ENCODE measurements at regions not wholly inside any gene's neighbourhood (a gene's known extent, or its start where the extent isn't known, plus 50 kb on each side); places are given as distances from the start of the nearest gene placed in this dataset.

DNA sequence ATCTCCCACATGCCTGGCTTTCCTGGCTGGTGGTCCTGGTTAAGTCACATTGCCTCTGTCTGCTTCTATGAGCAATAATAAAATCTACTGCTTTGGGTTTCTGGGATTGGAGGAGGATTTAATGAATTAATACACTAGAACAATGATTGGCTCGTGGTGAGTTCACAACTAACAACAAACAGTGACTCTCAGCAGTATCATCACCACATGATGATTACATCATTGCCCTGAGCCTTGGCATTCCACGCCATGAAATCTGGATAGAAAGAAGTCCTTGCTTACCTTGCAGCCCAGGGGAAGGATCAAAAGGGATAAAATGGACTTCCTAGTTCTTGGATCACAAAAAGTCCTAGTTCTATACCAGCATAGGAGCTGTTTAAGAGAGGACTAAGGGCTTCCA is 1069.0 kb downstream of the VRK1 start:
- H3K9me3 ChIP-seq (ENCODE audit: control insufficient read depth, insufficient read depth, low read depth, low read length): no peaks in the 10 kb centered on the region
- POLR2A ChIA-PET: no interaction called here
- H3K27ac ChIP-seq (ENCODE audit: extremely low read depth, low read depth, low read length): no peak overlapping the region
- TF ChIP-seq KLF8 (tag by site-specific recombination; IDR thresholded peaks at IDR 0.05): no peak
- no peak for TF ChIP-seq ZNF132 (tag by site-specific recombination; IDR thresholded peaks at IDR 0.05; ENCODE audit: borderline replicate concordance)
- no peak for TF ChIP-seq ZNF239 (tag by site-specific recombination; IDR thresholded peaks at IDR 0.05)
- TF ChIP-seq ZNF549 (tag by site-specific recombination; IDR thresholded peaks at IDR 0.05): no peak
- no peak for TF ChIP-seq ZNF169 (tag by site-specific recombination; IDR thresholded peaks at IDR 0.05)
- TF ChIP-seq ZNF366 (tag by site-specific recombination; conservative IDR thresholded peaks at IDR 0.05): peak; percentile 76
- TF ChIP-seq ZNF555 (tag by site-specific recombination; conservative IDR thresholded peaks at IDR 0.05): no peak
- TF ChIP-seq, protein P1, sequence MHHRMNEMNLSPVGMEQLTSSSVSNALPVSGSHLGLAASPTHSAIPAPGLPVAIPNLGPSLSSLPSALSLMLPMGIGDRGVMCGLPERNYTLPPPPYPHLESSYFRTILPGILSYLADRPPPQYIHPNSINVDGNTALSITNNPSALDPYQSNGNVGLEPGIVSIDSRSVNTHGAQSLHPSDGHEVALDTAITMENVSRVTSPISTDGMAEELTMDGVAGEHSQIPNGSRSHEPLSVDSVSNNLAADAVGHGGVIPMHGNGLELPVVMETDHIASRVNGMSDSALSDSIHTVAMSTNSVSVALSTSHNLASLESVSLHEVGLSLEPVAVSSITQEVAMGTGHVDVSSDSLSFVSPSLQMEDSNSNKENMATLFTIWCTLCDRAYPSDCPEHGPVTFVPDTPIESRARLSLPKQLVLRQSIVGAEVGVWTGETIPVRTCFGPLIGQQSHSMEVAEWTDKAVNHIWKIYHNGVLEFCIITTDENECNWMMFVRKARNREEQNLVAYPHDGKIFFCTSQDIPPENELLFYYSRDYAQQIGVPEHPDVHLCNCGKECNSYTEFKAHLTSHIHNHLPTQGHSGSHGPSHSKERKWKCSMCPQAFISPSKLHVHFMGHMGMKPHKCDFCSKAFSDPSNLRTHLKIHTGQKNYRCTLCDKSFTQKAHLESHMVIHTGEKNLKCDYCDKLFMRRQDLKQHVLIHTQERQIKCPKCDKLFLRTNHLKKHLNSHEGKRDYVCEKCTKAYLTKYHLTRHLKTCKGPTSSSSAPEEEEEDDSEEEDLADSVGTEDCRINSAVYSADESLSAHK (tag by site-specific recombination; IDR thresholded peaks at IDR 0.05): no peak
- CTCF ChIA-PET: no interaction called here
- H3K4me1 ChIP-seq (ENCODE audit: control insufficient read depth, insufficient read depth, low read length): no peaks in the 10 kb centered on the region
- H3K4me3 ChIP-seq (ENCODE audit: low read depth, low read length): no peak overlapping the region
- H3K36me3 ChIP-seq (ENCODE audit: control insufficient read depth in 2 of 2, insufficient read depth in 1 of 2, low read length in 2 of 2): no peaks in the 10 kb centered on the region

DNA sequence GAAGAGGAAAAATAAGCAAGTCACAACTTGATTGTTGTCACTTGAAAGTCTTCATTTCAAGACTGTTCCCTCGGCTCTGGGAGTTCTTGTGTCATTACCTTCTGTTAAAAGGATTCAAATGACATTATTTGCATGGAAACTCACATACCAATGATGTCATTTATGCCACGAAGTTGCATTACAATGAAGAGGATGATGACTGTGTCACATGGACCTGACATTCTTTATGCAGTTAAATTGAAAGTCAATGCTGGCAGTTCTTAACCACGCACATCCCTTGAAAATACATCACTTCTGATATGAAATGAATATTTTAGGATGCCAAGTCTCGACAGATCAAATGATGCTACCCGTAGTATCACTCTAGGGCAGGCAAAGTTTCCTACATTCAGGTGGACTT is 1069.5 kb downstream of the VRK1 start:
- ChIA-PET POLR2A (no interaction called here), CTCF (no interaction called here)
- no peaks in the 10 kb centered on the region for H3K36me3 ChIP-seq (ENCODE audit: control insufficient read depth in 2 of 2, insufficient read depth in 1 of 2, low read length in 2 of 2)
- no peak overlapping the region for H3K4me3 ChIP-seq (ENCODE audit: low read depth, low read length)
- TF ChIP-seq ZNF2 (tag by site-specific recombination; IDR thresholded peaks at IDR 0.05): no peak
- TF ChIP-seq, protein P2, sequence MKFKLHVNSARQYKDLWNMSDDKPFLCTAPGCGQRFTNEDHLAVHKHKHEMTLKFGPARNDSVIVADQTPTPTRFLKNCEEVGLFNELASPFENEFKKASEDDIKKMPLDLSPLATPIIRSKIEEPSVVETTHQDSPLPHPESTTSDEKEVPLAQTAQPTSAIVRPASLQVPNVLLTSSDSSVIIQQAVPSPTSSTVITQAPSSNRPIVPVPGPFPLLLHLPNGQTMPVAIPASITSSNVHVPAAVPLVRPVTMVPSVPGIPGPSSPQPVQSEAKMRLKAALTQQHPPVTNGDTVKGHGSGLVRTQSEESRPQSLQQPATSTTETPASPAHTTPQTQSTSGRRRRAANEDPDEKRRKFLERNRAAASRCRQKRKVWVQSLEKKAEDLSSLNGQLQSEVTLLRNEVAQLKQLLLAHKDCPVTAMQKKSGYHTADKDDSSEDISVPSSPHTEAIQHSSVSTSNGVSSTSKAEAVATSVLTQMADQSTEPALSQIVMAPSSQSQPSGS (tag by site-specific recombination; IDR thresholded peaks at IDR 0.05; ENCODE audit: low read depth): peak; percentile 61; the same call in 1 of the 2 replicates
- peak; percentile 11; the same call in 1 of the 2 replicates for TF ChIP-seq ZNF366 (tag by site-specific recombination; conservative IDR thresholded peaks at IDR 0.05)
- TF ChIP-seq ZBTB21 (tag by site-specific recombination; IDR thresholded peaks at IDR 0.05): peak; percentile 59; the same call in 1 of the 2 replicates
- no peaks in the 10 kb centered on the region for H3K9me3 ChIP-seq (ENCODE audit: control insufficient read depth, insufficient read depth, low read depth, low read length)
- H3K27ac ChIP-seq (ENCODE audit: extremely low read depth, low read depth, low read length): no peak overlapping the region
- no peaks in the 10 kb centered on the region for H3K4me1 ChIP-seq (ENCODE audit: control insufficient read depth, insufficient read depth, low read length)

DNA sequence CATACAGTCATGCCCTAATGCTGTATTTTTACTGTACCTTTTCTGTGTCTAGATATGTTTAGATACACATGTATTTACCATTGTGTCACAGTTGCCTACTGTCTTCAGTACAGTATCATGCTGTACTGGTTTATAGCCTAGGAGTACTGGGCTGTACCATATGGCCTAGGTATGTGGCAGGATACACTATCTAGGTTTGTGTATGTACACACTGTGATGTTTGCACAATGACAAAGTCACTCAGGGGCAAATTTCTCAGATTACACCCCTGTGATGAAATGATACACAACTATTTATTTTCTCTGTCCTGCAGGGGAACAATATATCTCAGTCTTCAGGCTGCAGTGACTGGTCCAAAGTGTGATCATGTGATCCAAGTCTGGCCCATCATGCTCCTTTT is 1076.1 kb downstream of the VRK1 start:
- no peaks in the 10 kb centered on the region for H3K9me3 ChIP-seq (ENCODE audit: control insufficient read depth, insufficient read depth, low read depth, low read length)
- H3K4me1 ChIP-seq (ENCODE audit: control insufficient read depth, insufficient read depth, low read length): no peaks in the 10 kb centered on the region; the same call in 1 of the 2 replicates
- no peak overlapping the region for H3K27ac ChIP-seq (ENCODE audit: extremely low read depth, low read depth, low read length)
- no peak overlapping the region for H3K4me3 ChIP-seq (ENCODE audit: low read depth, low read length)
- ChIA-PET CTCF (no interaction called here), POLR2A (no interaction called here)
- no peaks in the 10 kb centered on the region for H3K36me3 ChIP-seq (ENCODE audit: control insufficient read depth in 2 of 2, insufficient read depth in 1 of 2, low read length in 2 of 2)
- TF ChIP-seq, protein P3, sequence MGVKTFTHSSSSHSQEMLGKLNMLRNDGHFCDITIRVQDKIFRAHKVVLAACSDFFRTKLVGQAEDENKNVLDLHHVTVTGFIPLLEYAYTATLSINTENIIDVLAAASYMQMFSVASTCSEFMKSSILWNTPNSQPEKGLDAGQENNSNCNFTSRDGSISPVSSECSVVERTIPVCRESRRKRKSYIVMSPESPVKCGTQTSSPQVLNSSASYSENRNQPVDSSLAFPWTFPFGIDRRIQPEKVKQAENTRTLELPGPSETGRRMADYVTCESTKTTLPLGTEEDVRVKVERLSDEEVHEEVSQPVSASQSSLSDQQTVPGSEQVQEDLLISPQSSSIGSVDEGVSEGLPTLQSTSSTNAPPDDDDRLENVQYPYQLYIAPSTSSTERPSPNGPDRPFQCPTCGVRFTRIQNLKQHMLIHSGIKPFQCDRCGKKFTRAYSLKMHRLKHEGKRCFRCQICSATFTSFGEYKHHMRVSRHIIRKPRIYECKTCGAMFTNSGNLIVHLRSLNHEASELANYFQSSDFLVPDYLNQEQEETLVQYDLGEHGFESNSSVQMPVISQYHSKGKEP (tag by site-specific recombination; IDR thresholded peaks at IDR 0.05): no peak
- TF ChIP-seq ZNF664 (tag by site-specific recombination; IDR thresholded peaks at IDR 0.05): no peak
- TF ChIP-seq ZNF10 (tag by site-specific recombination; IDR thresholded peaks at IDR 0.05): no peak
- TF ChIP-seq ZNF350 (tag by site-specific recombination; IDR thresholded peaks at IDR 0.05): no peak
- TF ChIP-seq ZNF544 (tag by site-specific recombination; IDR thresholded peaks at IDR 0.05): no peak
- TF ChIP-seq ZNF302 (tag by site-specific recombination; IDR thresholded peaks at IDR 0.05; ENCODE audit: low read depth): no peak
- TF ChIP-seq, protein P4, sequence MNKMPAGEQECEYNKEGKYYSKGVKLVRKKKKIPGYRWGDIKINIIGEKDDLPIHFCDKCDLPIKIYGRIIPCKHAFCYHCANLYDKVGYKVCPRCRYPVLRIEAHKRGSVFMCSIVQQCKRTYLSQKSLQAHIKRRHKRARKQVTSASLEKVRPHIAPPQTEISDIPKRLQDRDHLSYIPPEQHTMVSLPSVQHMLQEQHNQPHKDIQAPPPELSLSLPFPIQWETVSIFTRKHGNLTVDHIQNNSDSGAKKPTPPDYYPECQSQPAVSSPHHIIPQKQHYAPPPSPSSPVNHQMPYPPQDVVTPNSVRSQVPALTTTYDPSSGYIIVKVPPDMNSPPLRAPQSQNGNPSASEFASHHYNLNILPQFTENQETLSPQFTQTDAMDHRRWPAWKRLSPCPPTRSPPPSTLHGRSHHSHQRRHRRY (tag by site-specific recombination; IDR thresholded peaks at IDR 0.05): no peak
- TF ChIP-seq, protein P5, sequence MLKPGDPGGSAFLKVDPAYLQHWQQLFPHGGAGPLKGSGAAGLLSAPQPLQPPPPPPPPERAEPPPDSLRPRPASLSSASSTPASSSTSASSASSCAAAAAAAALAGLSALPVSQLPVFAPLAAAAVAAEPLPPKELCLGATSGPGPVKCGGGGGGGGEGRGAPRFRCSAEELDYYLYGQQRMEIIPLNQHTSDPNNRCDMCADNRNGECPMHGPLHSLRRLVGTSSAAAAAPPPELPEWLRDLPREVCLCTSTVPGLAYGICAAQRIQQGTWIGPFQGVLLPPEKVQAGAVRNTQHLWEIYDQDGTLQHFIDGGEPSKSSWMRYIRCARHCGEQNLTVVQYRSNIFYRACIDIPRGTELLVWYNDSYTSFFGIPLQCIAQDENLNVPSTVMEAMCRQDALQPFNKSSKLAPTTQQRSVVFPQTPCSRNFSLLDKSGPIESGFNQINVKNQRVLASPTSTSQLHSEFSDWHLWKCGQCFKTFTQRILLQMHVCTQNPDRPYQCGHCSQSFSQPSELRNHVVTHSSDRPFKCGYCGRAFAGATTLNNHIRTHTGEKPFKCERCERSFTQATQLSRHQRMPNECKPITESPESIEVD (tag by site-specific recombination; IDR thresholded peaks at IDR 0.05): no peak
- no peak for TF ChIP-seq YY1 (tag by site-specific recombination; IDR thresholded peaks at IDR 0.05)
- TF ChIP-seq ZNF585B (tag by site-specific recombination; IDR thresholded peaks at IDR 0.05): no peak
- TF ChIP-seq ZNF501 (tag by site-specific recombination; IDR thresholded peaks at IDR 0.05): no peak
- TF ChIP-seq ZNF837 (tag by site-specific recombination; IDR thresholded peaks at IDR 0.05): no peak
